Transverse colon (tissue), 4 donors: ENCODE measurements at regions not wholly inside any gene's neighbourhood (a gene's known extent, or its start where the extent isn't known, plus 50 kb on each side); places are given as distances from the start of the nearest gene placed in this dataset.

ENCODE experiments used
- DNase-seq: peaks from one replicate; pipeline ENCODE4 v3.0.0-alpha.2; 2019
- H3K27ac ChIP-seq, 4 donors: fragments of 200-600 bp; sonication (generic); 2 replicates each; pipeline ENCODE4 v1.5.1; 2016 to 2018; ENCODE audit warnings: inconsistent platforms in 4 of 4
- H3K27me3 ChIP-seq: fragments of 200-600 bp; sonication (generic); 2 replicates; pipeline ENCODE4 v1.5.1; 2017; ENCODE audit warnings: inconsistent platforms
- H3K36me3 ChIP-seq, 4 donors: fragments of 200-600 bp; sonication (generic); 2 replicates each; pipeline ENCODE4 v1.5.1; 2017 to 2019; ENCODE audit warnings: inconsistent platforms in 4 of 4
- H3K4me1 ChIP-seq, 4 donors: fragments of 200-600 bp; sonication (generic); 2 replicates each; pipeline ENCODE4 v1.5.1; 2017 to 2020; ENCODE audit warnings: inconsistent platforms in 4 of 4
- H3K4me3 ChIP-seq, 4 donors: fragments of 200-600 bp; sonication (generic); 1 replicate in 1 of 4; 2 replicates in 3 of 4; pipeline versions ENCODE4 v1.5.1 to v1.6.1; 2017 to 2019; ENCODE audit warnings: inconsistent platforms in 4 of 4
- H3K9me3 ChIP-seq, 2 donors: fragments of 200-600 bp; sonication (generic); 2 replicates each; pipeline ENCODE4 v1.5.1; 2017 to 2019; ENCODE audit warnings: inconsistent platforms in 2 of 2
- CTCF ChIP-seq, 5 experiments: fragments of 200-600 bp in 3 of 5; fragments of 450-650 bp in 2 of 5; sonication (generic) in 3 of 5; IDR thresholded peaks; 1 replicate in 2 of 5; 2 replicates in 3 of 5; pipeline ENCODE4 v1.5.1; 2016 to 2017; ENCODE audit warnings: antibody characterized with exemption in 5 of 5, inconsistent platforms in 3 of 5, mild to moderate bottlenecking in 2 of 5, moderate library complexity in 1 of 5
- EP300 ChIP-seq: sonication (generic); formaldehyde crosslinking; IDR thresholded peaks from one replicate; pipeline ENCODE4 v1.6.1; 2017; ENCODE audit warnings: antibody characterized with exemption, low read depth
- POLR2A ChIP-seq: fragments of 450-650 bp; IDR thresholded peaks from one replicate; pipeline ENCODE4 v1.6.1; 2016; ENCODE audit warnings: antibody characterized with exemption, mild to moderate bottlenecking, moderate library complexity
- POLR2AphosphoS5 ChIP-seq, 3 donors: sonication (generic); formaldehyde crosslinking; IDR thresholded peaks; one replicate each; pipeline ENCODE4 v1.6.1; 2016; ENCODE audit warnings: antibody characterized with exemption in 3 of 3
- WGBS, 2 donors: methylation state at CpG; one replicate each; pipeline ENCODE4 v1.1.5; 2018; ENCODE audit warnings: low coverage in 1 of 2; 5-methylcytosine and 5-hydroxymethylcytosine counted together
- in situ Hi-C, 4 donors: fragments of 200-750 bp; cut with MboI; loops; one replicate each; pipeline versions ENCODE4 v1.15.0 to v1.15.1; 2017; ENCODE audit warnings: low sequenced_read_pairs in 3 of 4, low pct_ligation_motif_present in 1 of 4, low pct_unique_long_range_greater_than_20kb in 1 of 4
- intact Hi-C: fragments of 100-400 bp; cut with DNase I; formaldehyde crosslinking; loops from one replicate; pipeline ENCODE4 v1.15.1; 2023; ENCODE audit warnings: low total_unique reads

- Histone ChIP-seq H3K9me3 (no peaks in the 10 kb centered on the region), H3K4me1 (no peaks in the 10 kb centered on the region), H3K27ac (no peak overlapping the region), H3K27me3 (no peaks in the 10 kb centered on the region), H3K36me3 (no peaks in the 10 kb centered on the region), H3K4me3 (no peak overlapping the region)
- in situ Hi-C loops = no loop called here
- WGBS, 2 donors = 40% methylated on average over 1 to 2 of the region's 2 CpGs
- TF ChIP-seq CTCF (IDR thresholded peaks at IDR 0.05) (no peak), POLR2A (no peak), EP300 (no peak), POLR2AphosphoS5 (IDR thresholded peaks at IDR 0.05) (no peak)
- intact Hi-C loops = no loop called here
- DNase-seq = no peak
Measured at GRCh38 chrX:138157850-138158249, 553.7 kb downstream of the FGF13 start.

- 4% methylated on average over 1 of the region's 1 CpG; no CpG with 5 or more reads in 1 of the 2 donors for WGBS, 2 donors
- H3K4me3 ChIP-seq = no peak overlapping the region
- no peaks in the 10 kb centered on the region for H3K27me3 ChIP-seq
- intact Hi-C loops (no loop called here), in situ Hi-C loops (loop anchor here in 1 of 4 donors (25.0 kb wide), 1 partner anchor 545 kb away; no protein-coding TSS in a partner anchor)
- no peaks in the 10 kb centered on the region for H3K9me3 ChIP-seq
- no peak for TF ChIP-seq POLR2A
- TF ChIP-seq CTCF (IDR thresholded peaks at IDR 0.05) = no peak
- TF ChIP-seq EP300 = no peak
- TF ChIP-seq POLR2AphosphoS5 (IDR thresholded peaks at IDR 0.05) = no peak
- H3K27ac ChIP-seq = no peak overlapping the region
- no peak for DNase-seq
- no peaks in the 10 kb centered on the region for H3K4me1 ChIP-seq
- no peaks in the 10 kb centered on the region for H3K36me3 ChIP-seq
Measured at GRCh38 chrX:138191998-138192397, 519.5 kb downstream of the FGF13 start.

GRCh38 chrX:138229718-138230117, 481.8 kb downstream of the FGF13 start:
- in situ Hi-C loops (no loop called here), intact Hi-C loops (loop anchor here (5.0 kb wide), 1 partner anchor 302 kb away; no protein-coding TSS in a partner anchor)
- no peak for DNase-seq
- WGBS, 2 donors = 67% methylated on average over 2 of the region's 2 CpGs; no CpG with 5 or more reads in 1 of the 2 donors
- no peak for TF ChIP-seq CTCF (IDR thresholded peaks at IDR 0.05)
- TF ChIP-seq POLR2A = no peak
- TF ChIP-seq EP300 = no peak
- TF ChIP-seq POLR2AphosphoS5 (IDR thresholded peaks at IDR 0.05) = no peak
- no peak overlapping the region for H3K4me3 ChIP-seq
- no peaks in the 10 kb centered on the region for H3K9me3 ChIP-seq
- no peaks in the 10 kb centered on the region for H3K4me1 ChIP-seq
- H3K36me3 ChIP-seq = no peaks in the 10 kb centered on the region
- no peaks in the 10 kb centered on the region for H3K27me3 ChIP-seq
- no peak overlapping the region for H3K27ac ChIP-seq

GRCh38 chrX:138240266-138240665, 471.3 kb downstream of the FGF13 start:
- no peak for TF ChIP-seq CTCF (IDR thresholded peaks at IDR 0.05)
- H3K9me3 ChIP-seq = no peaks in the 10 kb centered on the region
- no peak overlapping the region for H3K27ac ChIP-seq
- H3K4me3 ChIP-seq = no peak overlapping the region
- no peaks in the 10 kb centered on the region for H3K36me3 ChIP-seq
- 45 to 50% methylated on average over 2 of the region's 2 CpGs for WGBS, 2 donors
- in situ Hi-C loops (no loop called here), intact Hi-C loops (no loop called here)
- H3K4me1 ChIP-seq = no peaks in the 10 kb centered on the region
- no peaks in the 10 kb centered on the region for H3K27me3 ChIP-seq
- no peak for DNase-seq
